Esophagus (tissue), 2 donors: ENCODE measurements at regions not wholly inside any gene's neighbourhood (a gene's known extent, or its start where the extent isn't known, plus 50 kb on each side); places are given as distances from the start of the nearest gene placed in this dataset.

Experiments
- H3K27ac ChIP-seq, 2 donors: one replicate each; pipeline ENCODE4 v1.5.1; 2013; ENCODE audit warnings: low read depth in 2 of 2, mild to moderate bottlenecking in 2 of 2, inconsistent platforms in 1 of 2, low read length in 1 of 2, moderate library complexity in 1 of 2
- H3K27me3 ChIP-seq, 2 donors: one replicate each; pipeline ENCODE4 v1.6.1; 2013; ENCODE audit warnings: low read length in 2 of 2, control low read depth in 1 of 2, mild to moderate bottlenecking in 1 of 2; ENCODE audit not compliant: insufficient read depth in 2 of 2, control insufficient read depth in 1 of 2
- H3K36me3 ChIP-seq, 2 donors: one replicate each; pipeline ENCODE4 v1.6.1; 2013; ENCODE audit warnings: low read length in 1 of 2; ENCODE audit not compliant: control insufficient read depth in 2 of 2, insufficient read depth in 2 of 2
- H3K4me1 ChIP-seq, 2 donors: one replicate each; pipeline ENCODE4 v1.6.1; 2013; ENCODE audit warnings: low read length in 1 of 2; ENCODE audit not compliant: control insufficient read depth in 2 of 2, insufficient read depth in 2 of 2
- H3K4me3 ChIP-seq, 2 donors: one replicate each; pipeline ENCODE4 v1.5.1; 2013; ENCODE audit warnings: low read length in 2 of 2, mild to moderate bottlenecking in 2 of 2, low read depth in 1 of 2, moderate library complexity in 1 of 2
- H3K9me3 ChIP-seq, 2 donors: one replicate each; pipeline ENCODE4 v1.6.1; 2013; ENCODE audit warnings: mild to moderate bottlenecking in 2 of 2, low read depth in 1 of 2, low read length in 1 of 2, moderate library complexity in 1 of 2; ENCODE audit not compliant: control insufficient read depth in 2 of 2, insufficient read depth in 1 of 2
- WGBS, 2 donors: extraction: QIAGEN DNeasy Blood & Tissue Kit; methylation state at CpG; one replicate each; pipeline ENCODE4 v1.1.7; 2013; 5-methylcytosine and 5-hydroxymethylcytosine counted together
- donor health status: healthy with polysubstance abuse.
- donor health status: Bipolar disorder and iron deficiency.

DNA sequence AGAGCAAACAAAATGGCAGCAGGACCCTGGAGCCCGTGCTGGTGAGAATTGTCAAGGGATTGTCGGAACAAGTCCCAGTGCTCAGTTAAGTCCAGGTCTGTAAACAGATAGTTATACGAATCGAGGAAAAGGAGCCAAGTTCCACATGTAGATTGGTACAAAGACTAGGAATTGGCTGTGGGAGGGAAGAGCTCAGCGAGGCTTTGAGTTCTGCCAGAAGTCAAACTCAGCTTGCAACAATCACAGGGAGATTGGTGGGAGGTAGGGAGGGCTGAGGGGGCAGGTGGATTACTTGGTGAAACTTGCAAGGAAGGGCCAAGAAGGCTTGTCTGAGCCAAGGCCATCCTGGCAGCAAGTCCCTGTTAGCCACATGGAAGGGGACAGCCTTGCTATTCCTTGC is 217.8 kb upstream of the ARL4C start:
- 62 to 79% methylated on average over 5 of the region's 5 CpGs for WGBS, 2 donors
- Histone ChIP-seq H3K4me1 (no peaks in the 10 kb centered on the region), H3K9me3 (no peaks in the 10 kb centered on the region), H3K27me3 (no peaks in the 10 kb centered on the region), H3K27ac (no peak overlapping the region), H3K4me3 (no peak overlapping the region), H3K36me3 (no peaks in the 10 kb centered on the region)

DNA sequence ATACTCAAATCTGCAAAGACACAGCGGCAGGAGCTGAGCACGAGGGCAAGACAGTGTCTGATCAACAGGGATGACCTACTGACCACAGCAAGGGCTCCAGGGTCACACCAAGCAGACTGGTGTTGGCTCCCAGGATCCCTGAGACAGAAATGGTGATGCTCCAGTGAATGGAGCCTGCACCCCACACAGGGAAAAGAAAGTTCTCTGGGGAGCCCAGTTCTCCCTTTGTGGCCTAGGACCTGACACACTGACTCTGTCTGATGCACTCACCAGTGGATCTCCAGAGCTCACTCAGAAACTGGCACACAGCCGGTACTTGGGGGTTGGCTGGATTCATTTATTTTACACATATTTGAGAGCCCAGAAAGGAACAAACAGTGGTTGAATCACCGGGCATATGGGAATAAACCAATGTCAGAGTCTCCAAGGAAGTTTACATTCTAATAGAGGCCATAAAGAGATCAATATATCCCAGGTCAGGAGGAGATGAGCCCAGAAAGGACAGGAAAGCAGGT is 215.6 kb upstream of the ARL4C start:
- Histone ChIP-seq H3K27ac (no peak overlapping the region), H3K4me3 (no peak overlapping the region), H3K9me3 (no peaks in the 10 kb centered on the region), H3K36me3 (no peaks in the 10 kb centered on the region), H3K4me1 (no peaks in the 10 kb centered on the region), H3K27me3 (peaks cover 0 to 3% of the 10 kb centered on the region in 2 donors)
- 82 to 92% methylated on average over 4 of the region's 4 CpGs for WGBS, 2 donors

DNA sequence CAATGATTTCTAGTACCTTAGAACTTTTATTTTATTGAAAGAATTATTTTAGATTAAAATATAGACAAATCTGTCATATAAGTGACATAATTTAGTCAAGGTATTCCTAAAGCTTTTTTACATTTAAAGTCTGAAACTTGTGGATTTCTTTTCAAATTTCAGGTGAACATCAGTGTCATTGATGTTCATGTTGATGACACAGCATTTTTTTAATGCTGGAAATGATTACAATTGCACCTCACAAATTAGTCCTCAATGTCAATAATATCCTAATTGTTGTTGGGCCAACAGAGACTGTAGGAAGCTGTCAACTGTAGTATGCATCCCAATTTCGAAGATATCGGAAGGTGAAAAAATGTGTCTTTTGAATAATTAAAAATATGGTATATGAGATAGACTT is 214.4 kb upstream of the ARL4C start:
- H3K4me1 ChIP-seq = no peaks in the 10 kb centered on the region
- H3K27me3 ChIP-seq = peaks cover 0 to 3% of the 10 kb centered on the region in 2 donors
- H3K4me3 ChIP-seq = no peak overlapping the region
- no peaks in the 10 kb centered on the region for H3K36me3 ChIP-seq
- H3K27ac ChIP-seq = no peak overlapping the region
- WGBS, 2 donors = 91 to 92% methylated on average over 2 of the region's 2 CpGs
- H3K9me3 ChIP-seq = no peaks in the 10 kb centered on the region

DNA sequence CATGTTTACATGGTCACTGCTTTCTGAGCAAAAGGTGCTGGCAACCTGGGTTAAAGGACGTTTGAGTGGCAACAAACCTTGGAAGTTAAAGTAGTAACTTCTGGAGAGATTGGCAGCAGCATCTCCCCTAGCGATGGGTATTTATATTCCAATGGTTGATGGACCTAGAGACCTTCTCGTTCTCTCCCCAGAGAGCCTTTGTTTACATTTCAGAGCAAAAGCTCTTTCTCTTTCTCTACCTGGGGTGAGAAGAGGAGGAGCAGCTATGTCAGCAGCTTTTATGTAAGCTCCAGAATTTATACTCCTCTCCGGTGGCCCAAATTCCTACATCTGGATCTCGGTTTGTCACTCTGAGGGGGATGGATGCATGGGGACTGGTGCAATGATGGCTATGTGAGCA is 213.7 kb upstream of the ARL4C start:
- Histone ChIP-seq H3K9me3 (no peaks in the 10 kb centered on the region), H3K27ac (no peak overlapping the region), H3K4me3 (no peak overlapping the region), H3K36me3 (no peaks in the 10 kb centered on the region), H3K27me3 (peaks cover 0 to 3% of the 10 kb centered on the region in 2 donors), H3K4me1 (no peaks in the 10 kb centered on the region)
- 65 to 74% methylated on average over 5 of the region's 5 CpGs for WGBS, 2 donors

DNA sequence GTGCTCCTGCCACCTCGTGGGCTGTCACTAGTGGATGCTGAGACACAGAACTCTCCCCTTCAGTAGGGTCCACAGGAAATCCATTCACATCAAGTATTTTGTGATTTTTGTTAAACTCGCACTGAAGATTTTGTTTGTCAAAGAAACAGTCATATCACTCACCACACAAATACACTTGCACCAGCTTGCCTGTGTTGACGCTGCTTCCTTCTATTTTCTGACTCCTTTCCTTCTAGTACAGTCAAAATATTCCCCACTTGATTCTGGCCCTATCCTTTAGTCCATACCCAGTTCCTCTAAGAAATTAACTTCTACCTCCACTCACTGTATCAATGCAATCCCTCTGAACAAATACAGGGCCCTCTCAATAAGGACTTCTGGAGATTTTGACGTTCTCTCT is 213.2 kb upstream of the ARL4C start:
- 62 to 70% methylated on average over 4 of the region's 4 CpGs for WGBS, 2 donors
- H3K36me3 ChIP-seq = no peaks in the 10 kb centered on the region
- H3K27me3 ChIP-seq = peaks cover 0 to 3% of the 10 kb centered on the region in 2 donors

DNA sequence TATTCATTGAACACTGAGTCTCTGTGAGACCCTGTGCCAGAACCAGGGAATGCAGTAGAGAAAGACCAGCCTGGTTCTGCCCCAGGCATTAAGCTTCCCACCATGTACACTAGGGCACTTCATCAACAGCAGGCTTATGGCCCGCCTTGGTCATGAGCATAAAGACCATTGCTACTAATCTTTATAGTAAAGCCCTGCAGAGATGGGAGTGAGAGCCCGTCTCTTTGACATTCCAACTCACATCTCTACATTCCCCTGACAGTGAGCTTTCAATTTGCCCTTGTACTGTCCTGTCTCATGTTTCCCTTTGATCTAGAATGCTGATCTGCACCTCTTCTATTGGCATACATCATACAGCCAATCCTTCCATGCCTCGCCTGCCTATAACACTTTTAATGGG is 211.8 kb upstream of the ARL4C start:
- Histone ChIP-seq H3K4me1 (no peaks in the 10 kb centered on the region), H3K9me3 (no peaks in the 10 kb centered on the region), H3K27me3 (peaks cover 0 to 3% of the 10 kb centered on the region in 2 donors), H3K27ac (no peak overlapping the region), H3K36me3 (no peaks in the 10 kb centered on the region), H3K4me3 (no peak overlapping the region)
- WGBS, 2 donors = 87 to 98% methylated on average over 3 of the region's 3 CpGs

More for the DNA sequence above, 213.2 kb upstream of the ARL4C start:
- no peaks in the 10 kb centered on the region for H3K9me3 ChIP-seq
- no peaks in the 10 kb centered on the region for H3K4me1 ChIP-seq
- no peak overlapping the region for H3K27ac ChIP-seq
- no peak overlapping the region for H3K4me3 ChIP-seq

DNA sequence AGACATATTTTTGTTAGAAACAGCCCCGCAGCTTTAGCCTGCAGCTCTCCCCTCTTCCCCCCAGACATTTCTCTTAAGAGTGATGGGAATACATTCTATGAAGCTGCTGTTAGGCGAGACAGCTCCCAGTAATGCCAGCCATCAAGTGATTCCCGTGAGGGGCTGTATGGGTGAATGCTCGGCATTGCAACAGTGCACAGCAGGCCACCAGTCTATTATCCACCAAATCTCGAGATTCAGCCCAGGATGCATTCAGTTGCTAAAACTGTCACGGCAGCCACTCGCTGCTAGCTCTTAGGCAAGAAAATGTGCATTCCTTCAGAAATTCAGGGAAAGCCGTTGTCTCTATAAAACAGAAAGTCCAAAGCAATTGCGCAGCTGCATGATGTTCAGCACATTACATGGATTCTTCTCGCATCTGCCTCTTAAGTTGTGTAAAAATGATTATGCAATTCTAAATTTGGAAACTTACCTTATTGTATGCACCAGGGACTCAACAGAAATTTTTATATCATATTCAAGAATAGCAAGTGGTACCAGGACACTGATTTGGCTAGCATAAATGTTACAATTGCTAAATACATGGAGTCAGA is 211.3 kb upstream of the ARL4C start:
- WGBS, 2 donors = 80 to 81% methylated on average over 10 of the region's 10 CpGs
- H3K4me1 ChIP-seq = no peaks in the 10 kb centered on the region

DNA sequence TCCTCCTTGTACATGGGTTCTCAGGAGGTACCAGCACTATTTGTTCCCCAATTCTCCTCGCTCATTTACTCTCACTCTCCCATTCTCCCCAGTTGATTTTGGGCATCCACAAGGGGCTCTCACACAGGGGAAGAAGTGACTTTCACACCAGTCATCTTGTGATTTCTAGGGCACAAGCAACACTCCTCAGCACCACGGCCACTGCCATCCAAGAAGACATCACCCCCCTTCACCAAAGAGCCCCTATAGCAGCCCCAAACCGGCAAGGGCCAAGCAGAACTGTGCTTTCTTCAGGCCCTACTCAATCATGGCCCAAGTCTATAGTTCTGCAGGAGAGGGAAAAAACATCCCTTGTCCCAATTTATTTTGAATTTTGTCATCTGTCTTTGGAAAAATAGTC is 209.2 kb upstream of the ARL4C start:
- peaks cover 0 to 3% of the 10 kb centered on the region in 2 donors for H3K27me3 ChIP-seq
- no peaks in the 10 kb centered on the region for H3K9me3 ChIP-seq
- H3K36me3 ChIP-seq = no peaks in the 10 kb centered on the region
- no peaks in the 10 kb centered on the region for H3K4me1 ChIP-seq
- H3K27ac ChIP-seq = no peak overlapping the region
- 94 to 96% methylated on average over 3 of the region's 3 CpGs for WGBS, 2 donors
- no peak overlapping the region for H3K4me3 ChIP-seq

More for the DNA sequence above, 211.3 kb upstream of the ARL4C start:
- H3K27me3 ChIP-seq = peaks cover 0 to 3% of the 10 kb centered on the region in 2 donors
- H3K4me3 ChIP-seq = no peak overlapping the region
- H3K36me3 ChIP-seq = no peaks in the 10 kb centered on the region
- no peaks in the 10 kb centered on the region for H3K9me3 ChIP-seq
- H3K27ac ChIP-seq = no peak overlapping the region

DNA sequence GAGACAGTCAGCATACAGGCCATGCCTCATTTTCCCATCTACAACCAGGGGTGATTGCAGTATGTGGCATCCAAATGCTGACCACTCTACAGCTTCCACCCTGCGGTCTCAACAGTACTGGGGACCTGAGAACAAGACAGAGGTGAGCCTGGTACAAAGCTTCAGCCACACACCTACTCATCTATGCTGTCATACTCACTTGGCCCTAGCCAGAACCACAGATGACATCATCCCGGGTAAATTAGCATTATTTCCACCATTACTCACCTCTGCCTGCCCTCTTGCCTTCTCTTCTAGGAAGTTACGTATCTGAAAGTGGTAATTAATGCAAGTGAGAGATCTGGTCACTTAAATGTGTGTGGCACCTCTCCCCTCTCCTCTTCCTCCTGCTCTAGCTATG is 208.2 kb upstream of the ARL4C start:
- H3K27me3 ChIP-seq = peaks cover 0 to 3% of the 10 kb centered on the region in 2 donors
- H3K9me3 ChIP-seq = no peaks in the 10 kb centered on the region
- H3K4me3 ChIP-seq = no peak overlapping the region
- H3K36me3 ChIP-seq = no peaks in the 10 kb centered on the region
- no peaks in the 10 kb centered on the region for H3K4me1 ChIP-seq
- WGBS, 2 donors = 75 to 87% methylated on average over 3 of the region's 3 CpGs
- H3K27ac ChIP-seq = no peak overlapping the region

DNA sequence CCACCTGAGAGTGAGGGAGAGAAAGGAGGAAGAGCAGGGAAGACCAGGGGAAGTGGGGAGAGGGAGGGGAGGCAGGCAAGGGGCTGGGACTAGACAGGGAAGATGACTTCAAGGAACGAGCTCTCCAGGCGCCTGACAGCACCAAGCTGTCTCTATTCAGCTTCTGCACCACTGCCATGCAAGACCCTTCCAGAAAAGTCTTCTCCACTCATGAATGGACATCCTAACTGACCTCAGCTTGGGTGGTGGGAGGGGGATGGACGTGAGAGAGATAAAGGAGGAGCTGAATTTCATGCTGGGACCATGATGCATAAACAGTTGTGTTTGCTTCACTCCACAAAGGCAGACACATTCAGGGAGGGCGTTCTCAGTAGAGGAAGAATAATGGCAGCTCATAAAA is 206.4 kb upstream of the ARL4C start:
- no peaks in the 10 kb centered on the region for H3K27me3 ChIP-seq
- H3K4me3 ChIP-seq = no peak overlapping the region
- no peaks in the 10 kb centered on the region for H3K36me3 ChIP-seq
- no peak overlapping the region for H3K27ac ChIP-seq
- WGBS, 2 donors = 58 to 67% methylated on average over 4 of the region's 4 CpGs
- no peaks in the 10 kb centered on the region for H3K9me3 ChIP-seq
- H3K4me1 ChIP-seq = no peaks in the 10 kb centered on the region
